ACC112 (cell line): ENCODE measurements at regions not wholly inside any gene's neighbourhood (a gene's known extent, or its start where the extent isn't known, plus 50 kb on each side); places are given as distances from the start of the nearest gene placed in this dataset.

ENCODE experiments used
- H2AFZ ChIP-seq: fragments of 200-600 bp; sonication (generic); one replicate; pipeline ENCODE4 v1.6.0; 2017; ENCODE audit warnings: antibody characterized with exemption, low read length; ENCODE audit not compliant: unreplicated experiment
- H3K27ac ChIP-seq: fragments of 200-600 bp; sonication (generic); 2 replicates; pipeline ENCODE4 v1.5.1; 2014; ENCODE audit warnings: low read depth, mild to moderate bottlenecking, antibody characterized with exemption, low read length, moderate library complexity
- H3K27me3 ChIP-seq: fragments of 200-600 bp; sonication (generic); 2 replicates; pipeline ENCODE4 v1.6.1; 2014; ENCODE audit warnings: mild to moderate bottlenecking, antibody characterized with exemption, low read length, moderate library complexity, mixed read lengths; ENCODE audit not compliant: insufficient read depth
- H3K36me3 ChIP-seq: fragments of 200-600 bp; sonication (generic); 2 replicates; pipeline ENCODE4 v1.6.1; 2016; ENCODE audit warnings: mild to moderate bottlenecking, antibody characterized with exemption, low read length, moderate library complexity, mixed read lengths; ENCODE audit not compliant: insufficient read depth
- H3K4me1 ChIP-seq: fragments of 200-600 bp; sonication (generic); one replicate; pipeline ENCODE4 v1.6.1; 2016; ENCODE audit warnings: low read length, mixed read lengths; ENCODE audit not compliant: insufficient read depth, unreplicated experiment, control insufficient read depth
- H3K4me3 ChIP-seq: fragments of 200-600 bp; sonication (generic); 2 replicates; pipeline ENCODE4 v1.5.1; 2014; ENCODE audit warnings: mild to moderate bottlenecking, low read depth, low read length
- H3K79me2 ChIP-seq: fragments of 200-600 bp; sonication (generic); one replicate; pipeline ENCODE4 v1.6.0; 2016; ENCODE audit warnings: low read length; ENCODE audit not compliant: control insufficient read depth, unreplicated experiment, insufficient read depth

- no peak overlapping the region for H3K27ac ChIP-seq
- no peak overlapping the region for H2AFZ ChIP-seq
- no peaks in the 10 kb centered on the region for H3K27me3 ChIP-seq
- H3K4me1 ChIP-seq: no peaks in the 10 kb centered on the region
- no peak overlapping the region for H3K4me3 ChIP-seq
- H3K79me2 ChIP-seq: no peaks in the 10 kb centered on the region
- H3K36me3 ChIP-seq: no peaks in the 10 kb centered on the region
Observed at GRCh38 chr4:187301923-187302322, 578.3 kb upstream of the FAT1 start.

GRCh38 chr4:187302457-187303150 lies 578.9 kb upstream of the FAT1 start:
- H3K4me3 ChIP-seq: no peak overlapping the region
- peak overlapping the region; percentile 80 for H2AFZ ChIP-seq
- H3K79me2 ChIP-seq: no peaks in the 10 kb centered on the region
- H3K27me3 ChIP-seq: no peaks in the 10 kb centered on the region
- no peaks in the 10 kb centered on the region for H3K4me1 ChIP-seq
- no peak overlapping the region for H3K27ac ChIP-seq
- no peaks in the 10 kb centered on the region for H3K36me3 ChIP-seq

GRCh38 chr4:187304133-187304532 lies 580.5 kb upstream of the FAT1 start:
- H3K79me2 ChIP-seq: no peaks in the 10 kb centered on the region
- peaks cover 1% of the 10 kb centered on the region for H3K4me1 ChIP-seq
- H2AFZ ChIP-seq: no peak overlapping the region
- H3K36me3 ChIP-seq: no peaks in the 10 kb centered on the region
- H3K27ac ChIP-seq: no peak overlapping the region
- H3K4me3 ChIP-seq: no peak overlapping the region
- no peaks in the 10 kb centered on the region for H3K27me3 ChIP-seq

- H3K27me3 ChIP-seq: no peaks in the 10 kb centered on the region
- no peaks in the 10 kb centered on the region for H3K79me2 ChIP-seq
- H3K27ac ChIP-seq: no peak overlapping the region
- peaks cover 3% of the 10 kb centered on the region for H3K4me1 ChIP-seq
- no peak overlapping the region for H2AFZ ChIP-seq
- H3K36me3 ChIP-seq: no peaks in the 10 kb centered on the region
- no peak overlapping the region for H3K4me3 ChIP-seq
Observed at GRCh38 chr4:187307131-187307530, 583.5 kb upstream of the FAT1 start.

GRCh38 chr4:187309456-187309855 lies 585.8 kb upstream of the FAT1 start:
- Histone ChIP-seq H2AFZ (no peak overlapping the region), H3K27me3 (no peaks in the 10 kb centered on the region), H3K36me3 (no peaks in the 10 kb centered on the region), H3K27ac (no peak overlapping the region), H3K4me1 (peaks cover 3% of the 10 kb centered on the region), H3K79me2 (no peaks in the 10 kb centered on the region), H3K4me3 (no peak overlapping the region)

GRCh38 chr4:187312299-187312698 lies 588.6 kb upstream of the FAT1 start:
- H3K36me3 ChIP-seq: no peaks in the 10 kb centered on the region
- H3K4me1 ChIP-seq: peaks cover 3% of the 10 kb centered on the region
- no peaks in the 10 kb centered on the region for H3K27me3 ChIP-seq
- no peak overlapping the region for H2AFZ ChIP-seq
- no peaks in the 10 kb centered on the region for H3K79me2 ChIP-seq
- no peak overlapping the region for H3K27ac ChIP-seq
- no peak overlapping the region for H3K4me3 ChIP-seq

- no peaks in the 10 kb centered on the region for H3K36me3 ChIP-seq
- no peak overlapping the region for H2AFZ ChIP-seq
- H3K79me2 ChIP-seq: no peaks in the 10 kb centered on the region
- no peak overlapping the region for H3K27ac ChIP-seq
- no peaks in the 10 kb centered on the region for H3K4me1 ChIP-seq
- no peaks in the 10 kb centered on the region for H3K27me3 ChIP-seq
- H3K4me3 ChIP-seq: no peak overlapping the region
Observed at GRCh38 chr4:187317799-187318198, 594.1 kb upstream of the FAT1 start.

GRCh38 chr4:187321711-187322110 lies 598.1 kb upstream of the FAT1 start:
- Histone ChIP-seq H3K27ac (no peak overlapping the region), H2AFZ (no peak overlapping the region), H3K79me2 (no peaks in the 10 kb centered on the region), H3K36me3 (no peaks in the 10 kb centered on the region), H3K27me3 (peaks cover 5% of the 10 kb centered on the region; the same call in 1 of the 2 replicates), H3K4me1 (no peaks in the 10 kb centered on the region), H3K4me3 (no peak overlapping the region)

GRCh38 chr4:187332141-187332540 lies 608.5 kb upstream of the FAT1 start:
- H2AFZ ChIP-seq: no peak overlapping the region
- no peaks in the 10 kb centered on the region for H3K79me2 ChIP-seq
- no peaks in the 10 kb centered on the region for H3K4me1 ChIP-seq
- H3K27ac ChIP-seq: no peak overlapping the region
- peaks cover 5% of the 10 kb centered on the region; the same call in 1 of the 2 replicates for H3K27me3 ChIP-seq
- H3K4me3 ChIP-seq: no peak overlapping the region
- no peaks in the 10 kb centered on the region for H3K36me3 ChIP-seq

GRCh38 chr4:187333151-187333550 lies 609.5 kb upstream of the FAT1 start:
- Histone ChIP-seq H3K4me3 (no peak overlapping the region), H3K36me3 (no peaks in the 10 kb centered on the region), H3K27ac (no peak overlapping the region), H3K27me3 (peaks cover 5% of the 10 kb centered on the region; the same call in 1 of the 2 replicates), H3K79me2 (no peaks in the 10 kb centered on the region), H3K4me1 (no peaks in the 10 kb centered on the region), H2AFZ (no peak overlapping the region)

GRCh38 chr4:187335339-187335738 lies 611.7 kb upstream of the FAT1 start:
- Histone ChIP-seq H3K79me2 (no peaks in the 10 kb centered on the region), H2AFZ (no peak overlapping the region), H3K27ac (no peak overlapping the region), H3K36me3 (no peaks in the 10 kb centered on the region), H3K27me3 (no peaks in the 10 kb centered on the region), H3K4me1 (no peaks in the 10 kb centered on the region), H3K4me3 (no peak overlapping the region)
